HG03442 (cell line): ENCODE measurements at regions not wholly inside any gene's neighbourhood (a gene's known extent, or its start where the extent isn't known, plus 50 kb on each side); places are given as distances from the start of the nearest gene placed in this dataset.

Source experiments
- ATAC-seq: cut with Tn5 transposase; IDR thresholded peaks from one replicate; pipeline ENCODE4 v1.9.1; 2021; ENCODE audit warnings: mild to moderate bottlenecking, moderate library complexity; ENCODE audit not compliant: unreplicated experiment

DNA sequence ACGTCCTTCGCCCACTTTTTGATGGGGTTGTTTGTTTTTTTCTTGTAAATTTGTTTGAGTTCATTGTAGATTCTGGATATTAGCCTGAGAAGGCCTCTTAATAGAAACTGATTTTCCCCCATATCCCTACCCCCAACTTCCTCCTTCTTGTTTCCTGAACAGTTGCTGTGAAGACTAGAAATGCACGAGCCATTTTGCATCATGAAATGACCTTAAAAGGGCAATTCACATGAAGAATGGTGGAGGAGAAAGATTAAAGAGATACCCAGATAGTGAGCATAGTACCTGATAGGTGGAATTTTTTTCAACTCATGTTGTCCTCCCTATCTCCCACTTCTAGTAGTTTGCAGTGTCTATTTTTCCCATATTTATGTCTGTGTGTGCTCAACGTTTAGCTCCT lies 55.2 kb upstream of the KCNH8 start:
- ATAC-seq: no peak

DNA sequence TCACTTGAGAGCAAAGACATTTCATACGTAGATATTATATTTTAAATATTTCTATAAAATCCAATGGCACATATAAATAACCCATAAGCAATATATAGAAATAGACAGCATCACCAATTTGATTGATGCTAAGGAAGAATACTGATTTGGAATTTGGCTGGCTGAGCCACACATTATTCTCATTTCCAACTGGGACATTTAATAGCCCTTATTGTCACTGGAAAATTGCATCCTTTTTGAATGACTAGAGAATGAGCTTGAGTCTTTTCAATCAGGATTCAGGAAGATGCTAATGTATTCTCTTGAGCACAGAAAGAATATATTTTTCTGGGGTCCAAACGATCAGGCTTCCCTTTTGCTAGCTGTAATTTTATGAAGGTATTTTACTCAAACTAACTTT lies 70.9 kb upstream of the KCNH8 start:
- no peak for ATAC-seq

DNA sequence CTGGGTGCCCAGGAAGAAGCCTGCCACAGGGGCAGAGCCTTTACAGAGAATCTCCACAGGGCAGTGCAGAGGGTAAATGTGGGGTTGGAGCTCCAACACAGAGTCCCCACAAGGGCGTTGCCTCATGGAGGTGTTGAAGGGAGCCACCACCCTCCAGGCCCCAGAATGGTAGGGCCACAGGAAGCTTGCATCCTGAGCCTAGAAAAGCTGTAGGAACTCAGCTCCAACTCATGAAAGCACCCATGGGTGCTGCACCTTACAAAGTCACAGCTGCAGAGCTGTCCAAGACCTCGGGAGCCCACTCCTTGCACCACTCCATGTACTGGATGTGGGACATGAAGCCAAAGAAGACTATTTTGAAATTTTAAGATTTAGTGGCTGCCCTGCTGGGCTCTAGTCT lies 73.3 kb upstream of the KCNH8 start:
- ATAC-seq: no peak

DNA sequence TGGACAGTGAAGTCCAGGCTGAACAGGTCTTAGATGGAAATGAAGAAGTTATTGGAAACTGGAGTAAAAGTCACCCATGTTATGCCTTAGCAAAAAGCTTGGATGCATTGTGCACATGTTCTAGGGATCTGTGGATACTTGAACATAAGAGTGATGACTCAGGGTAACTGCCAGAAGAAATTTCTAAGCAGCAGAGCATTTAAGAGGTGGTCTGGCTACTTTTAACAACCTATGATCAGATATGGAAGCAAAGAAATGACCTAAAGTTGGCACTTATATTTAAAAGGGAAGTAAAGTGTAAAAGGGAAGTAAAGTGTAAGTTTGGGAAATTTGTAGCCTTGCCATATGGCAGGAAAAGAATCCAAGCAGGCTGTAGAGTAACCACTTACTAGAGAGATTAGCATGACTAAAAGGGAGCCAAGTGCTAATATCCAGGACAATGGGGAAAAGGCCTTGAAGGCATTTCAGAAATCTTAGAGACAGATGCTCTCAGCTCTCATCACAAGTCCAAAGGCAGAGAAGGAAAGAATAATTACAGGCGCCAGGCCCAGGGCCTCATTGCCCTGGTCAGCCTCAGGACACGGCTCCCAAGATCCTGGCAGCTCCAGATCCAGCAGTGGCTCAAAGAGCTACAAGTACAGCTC lies 73.9 kb upstream of the KCNH8 start:
- no peak for ATAC-seq

DNA sequence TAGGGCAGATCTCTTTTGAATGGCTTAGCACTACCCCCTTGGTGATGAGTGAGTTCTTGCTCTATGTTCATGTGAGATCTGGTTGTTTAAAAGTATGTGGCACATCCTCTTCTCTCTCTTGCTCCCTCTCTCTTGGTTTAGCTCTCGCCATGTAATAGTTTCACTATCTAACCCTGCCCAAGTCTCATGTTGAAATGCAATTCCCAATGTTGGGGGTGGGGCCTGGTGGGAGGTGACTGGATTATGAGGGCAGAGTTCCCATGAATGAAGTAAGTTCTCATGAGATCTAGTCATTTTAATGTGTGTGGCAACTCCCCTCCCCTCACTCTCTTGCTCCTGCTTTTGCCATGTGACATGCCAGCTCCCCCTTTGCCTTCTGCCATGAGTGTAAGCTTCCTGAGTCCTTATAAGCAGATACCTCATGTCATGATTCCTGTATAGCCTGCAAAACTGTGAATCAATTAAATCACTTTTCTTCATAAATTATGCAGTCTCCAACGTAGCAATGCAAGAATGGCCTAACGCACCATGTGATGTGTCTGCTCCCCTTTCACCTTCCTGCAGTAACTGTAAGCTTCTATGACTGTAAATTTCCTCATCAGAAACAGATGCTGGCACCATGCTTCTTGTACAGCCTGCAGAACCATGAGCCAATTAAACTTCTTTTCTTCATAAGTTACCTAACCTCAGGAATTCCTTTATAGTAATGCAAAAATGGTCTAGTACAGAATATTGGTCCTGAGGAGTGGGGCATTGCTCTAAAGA lies 74.8 kb upstream of the KCNH8 start:
- no peak for ATAC-seq

- ATAC-seq: no peak
These were observed 78.0 kb upstream of the KCNH8 start for GRCh38 chr3:19070325-19070724.

DNA sequence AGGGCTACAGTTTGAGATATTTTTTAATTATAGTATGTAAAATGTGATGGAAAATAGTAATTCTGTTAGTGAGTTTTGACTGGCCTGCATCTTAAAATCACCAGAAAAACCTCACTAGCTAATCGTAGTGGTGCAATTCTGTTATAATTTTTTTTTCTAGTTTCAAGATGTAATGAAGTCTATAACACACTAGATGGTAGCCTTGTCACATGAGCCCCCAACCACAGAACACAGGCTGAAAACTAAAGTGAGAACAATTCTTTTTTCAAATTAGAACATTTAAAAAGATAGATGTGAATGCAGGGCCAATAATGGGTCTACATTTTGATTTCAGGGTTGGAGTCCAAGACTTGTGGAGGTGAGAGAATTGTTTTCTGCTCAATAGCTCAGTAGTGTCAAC lies 83.3 kb upstream of the KCNH8 start:
- ATAC-seq: no peak

DNA sequence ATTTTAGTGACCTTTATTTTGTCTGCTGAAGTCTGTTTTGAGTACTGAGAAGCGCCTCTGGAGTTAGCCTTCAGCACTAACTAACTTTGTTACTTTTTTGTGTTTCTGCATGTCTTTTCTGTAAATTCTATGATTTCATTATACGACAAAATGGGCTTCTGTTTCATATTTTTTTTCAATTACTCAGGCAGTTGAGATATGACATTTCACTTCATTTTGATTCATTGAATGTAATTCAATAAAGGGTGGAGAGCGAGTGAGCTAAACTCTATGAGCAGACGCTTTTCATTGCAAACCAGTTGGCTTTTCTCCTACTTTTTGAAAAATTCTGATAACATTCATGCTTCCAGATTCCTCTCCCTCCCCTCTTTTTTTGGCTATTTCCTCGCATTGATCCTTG lies 84.4 kb upstream of the KCNH8 start:
- no peak for ATAC-seq

GRCh38 chr3:19060404-19060803 lies 87.9 kb upstream of the KCNH8 start:
- no peak for ATAC-seq

GRCh38 chr3:19052874-19053273 lies 95.4 kb upstream of the KCNH8 start:
- ATAC-seq: no peak

GRCh38 chr3:19046440-19046839 lies 101.9 kb upstream of the KCNH8 start:
- ATAC-seq: no peak

GRCh38 chr3:19030522-19030839 lies 117.8 kb upstream of the KCNH8 start:
- no peak for ATAC-seq

DNA sequence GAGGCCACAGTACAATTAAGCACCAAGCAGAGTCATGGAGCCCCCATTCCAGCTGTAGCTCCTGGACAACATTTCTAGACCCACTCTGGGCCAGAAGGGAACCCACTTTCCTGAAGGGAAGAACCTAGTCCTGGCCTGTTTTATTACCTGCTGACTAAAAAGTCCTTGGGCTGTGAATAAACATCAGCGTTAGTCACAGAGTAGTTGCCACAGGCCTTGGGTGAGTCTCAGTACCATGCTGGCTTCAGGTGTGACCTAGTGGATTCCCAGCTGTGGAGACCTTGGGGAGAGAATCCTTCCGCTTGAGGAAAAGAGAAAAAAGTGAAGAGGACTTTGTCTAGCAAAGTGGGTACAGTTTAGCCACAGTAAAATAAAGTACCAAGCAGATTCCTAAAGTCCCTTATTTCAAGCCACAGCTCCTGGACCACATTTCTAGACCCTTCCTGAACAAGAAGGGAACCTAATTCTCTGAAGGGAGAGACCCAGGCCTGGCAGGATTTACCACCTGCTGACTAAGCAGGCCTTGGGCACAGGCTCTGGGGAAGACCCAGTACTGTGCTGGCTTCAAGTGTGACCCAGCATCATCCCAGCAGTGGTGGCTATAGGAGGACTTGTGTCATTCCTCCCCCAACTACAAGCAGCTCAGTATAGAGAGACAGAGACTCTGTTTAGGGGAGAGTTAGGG lies 118.3 kb upstream of the KCNH8 start:
- no peak for ATAC-seq

GRCh38 chr3:19025441-19025840 lies 122.9 kb upstream of the KCNH8 start:
- no peak for ATAC-seq

GRCh38 chr3:19022546-19022945 lies 125.8 kb upstream of the KCNH8 start:
- no peak for ATAC-seq

GRCh38 chr3:19016851-19017250 lies 131.5 kb upstream of the KCNH8 start:
- no peak for ATAC-seq

DNA sequence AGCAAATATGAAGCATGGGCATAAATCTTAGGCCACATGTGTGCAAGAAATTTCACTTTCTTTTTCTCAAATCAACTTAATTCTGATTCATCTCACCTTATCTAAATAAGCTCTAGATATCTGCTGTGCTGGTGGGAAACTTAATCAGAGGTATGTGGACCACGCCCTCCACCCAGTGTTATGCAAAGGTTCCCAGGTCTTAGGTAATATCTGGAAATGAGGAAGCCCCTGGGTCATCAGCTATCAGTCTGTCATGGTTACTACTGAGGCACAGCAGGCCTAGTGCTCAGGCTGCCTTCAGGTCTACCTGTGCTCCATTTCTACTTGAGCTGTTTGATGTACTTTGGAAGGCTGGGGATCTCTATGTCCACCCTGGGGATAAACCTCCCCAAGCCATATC lies 134.4 kb upstream of the KCNH8 start:
- ATAC-seq: no peak

GRCh38 chr3:19012846-19013245 lies 135.5 kb upstream of the KCNH8 start:
- no peak for ATAC-seq

GRCh38 chr3:19002606-19003005 lies 145.7 kb upstream of the KCNH8 start:
- no peak for ATAC-seq

GRCh38 chr3:18998069-18998468 lies 150.2 kb upstream of the KCNH8 start:
- no peak for ATAC-seq

- no peak for ATAC-seq
These were observed 155.6 kb upstream of the KCNH8 start for GRCh38 chr3:18992709-18993108.

DNA sequence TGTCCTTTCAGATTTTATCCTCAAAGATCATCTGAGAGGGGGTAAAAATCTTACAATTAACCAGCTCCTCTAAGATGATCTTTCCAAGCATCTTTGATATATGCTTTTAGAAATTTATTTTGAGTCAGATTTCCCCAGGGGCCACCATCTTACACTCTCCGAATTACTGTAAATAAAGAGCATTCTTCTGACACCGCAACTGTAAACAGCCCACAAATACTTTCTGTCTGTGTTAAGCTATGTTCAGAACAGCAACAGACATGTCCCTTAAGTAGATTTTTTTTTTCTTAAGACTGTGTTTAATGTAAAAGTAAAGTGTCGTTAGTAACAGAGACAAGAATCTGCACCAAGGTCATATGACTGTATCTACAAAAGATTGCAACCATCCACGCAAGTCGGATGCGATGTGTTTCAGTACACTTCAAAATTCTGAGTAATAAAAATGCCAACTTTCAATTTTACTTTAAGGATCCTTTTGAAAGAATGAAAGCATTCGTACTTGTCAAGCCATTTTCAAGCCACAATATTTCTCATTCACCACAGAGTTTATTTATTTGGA lies 159.0 kb upstream of the KCNH8 start:
- ATAC-seq: no peak
